PC-9 (cell line): ENCODE measurements at regions not wholly inside any gene's neighbourhood (a gene's known extent, or its start where the extent isn't known, plus 50 kb on each side); places are given as distances from the start of the nearest gene placed in this dataset.

Experiments
- BruUV-seq: library from RNA; stranded (reverse); fragments of 400-500 nt; replicated peaks from 2 replicates; lab custom pipeline; 2021; lab: Mats Ljungman, UMichigan
- CTCF ChIA-PET: fragments of 300-600 bp; sonication (Branson Sonifier 250); formaldehyde crosslinking; loops from one replicate; lab custom pipeline; 2022; ENCODE audit warnings: antibody characterized with exemption; lab: Charles Lee
- POLR2A ChIA-PET: fragments of 300-600 bp; sonication (Branson Sonifier 250); formaldehyde crosslinking; loops from one replicate; lab custom pipeline; 2022; ENCODE audit warnings: antibody characterized with exemption; ENCODE audit not compliant: unreplicated experiment; lab: Charles Lee
- DNase-seq, 2 experiments: peaks; one replicate each; pipeline versions ENCODE4 v3.0.0 to v3.0.0-alpha.2; 2015 to 2022; ENCODE audit warnings: mixed read lengths in 1 of 2
- H2AFZ ChIP-seq: fragments of 200-600 bp; sonication (generic); 2 replicates; pipeline ENCODE4 v1.8.1; 2017; ENCODE audit warnings: antibody characterized with exemption
- H3F3A ChIP-seq: fragments of 200-600 bp; sonication (generic); 2 replicates; pipeline ENCODE4 v1.8.1; 2017; ENCODE audit warnings: antibody characterized with exemption, mild to moderate bottlenecking, low read depth; ENCODE audit not compliant: insufficient read depth
- H3K27ac ChIP-seq: fragments of 200-600 bp; sonication (generic); 2 replicates; pipeline ENCODE4 v1.6.1; 2016; ENCODE audit warnings: mixed run types
- H3K27me3 ChIP-seq: fragments of 200-600 bp; sonication (generic); 2 replicates; pipeline ENCODE4 v1.6.1; 2016; ENCODE audit warnings: low read depth, mixed run types; ENCODE audit not compliant: insufficient read depth
- H3K36me3 ChIP-seq: fragments of 200-600 bp; sonication (generic); 2 replicates; pipeline ENCODE4 v1.6.1; 2016; ENCODE audit warnings: low read depth, mixed run types
- H3K4me1 ChIP-seq: fragments of 200-600 bp; sonication (generic); replicated peaks from 2 replicates; pipeline ENCODE4 v1.6.1; 2016; ENCODE audit warnings: mixed run types; ENCODE audit not compliant: insufficient read depth
- H3K4me2 ChIP-seq: fragments of 200-600 bp; sonication (generic); 2 replicates; pipeline ENCODE4 v1.6.1; 2017; ENCODE audit warnings: mixed run types
- H3K4me3 ChIP-seq: fragments of 200-600 bp; sonication (generic); 2 replicates; pipeline ENCODE4 v1.6.1; 2016; ENCODE audit warnings: mixed run types
- H3K79me2 ChIP-seq: fragments of 200-600 bp; sonication (generic); 2 replicates; pipeline ENCODE4 v1.6.1; 2017; ENCODE audit warnings: low read depth, mixed run types
- H3K9me2 ChIP-seq: fragments of 200-600 bp; sonication (generic); 2 replicates; pipeline ENCODE4 v1.8.1; 2017; ENCODE audit warnings: mild to moderate bottlenecking; ENCODE audit not compliant: insufficient read depth
- H3K9me3 ChIP-seq: fragments of 200-600 bp; sonication (generic); 2 replicates; pipeline ENCODE4 v1.8.1; 2016; ENCODE audit warnings: low read depth; ENCODE audit not compliant: insufficient read depth
- H4K20me1 ChIP-seq: fragments of 200-600 bp; sonication (generic); 2 replicates; pipeline ENCODE4 v1.8.1; 2017; ENCODE audit not compliant: insufficient read depth
- EZH2 ChIP-seq: fragments of 200-600 bp; sonication (generic); IDR thresholded peaks from 2 replicates; pipeline ENCODE4 v1.8.0; 2017; ENCODE audit warnings: antibody characterized with exemption, low read depth
- intact Hi-C: fragments of 100-400 bp; cut with micrococcal nuclease; formaldehyde crosslinking; loops from one replicate; pipeline ENCODE4 v1.10.0; 2022; ENCODE audit not compliant: unreplicated experiment
- TF ChIP-seq, protein P1 (sequence below): fragments of 200-600 bp; sonication (generic); conservative IDR thresholded peaks from 2 replicates; pipeline ENCODE4 v1.6.1; 2017; ENCODE audit warnings: mixed run types, antibody characterized with exemption, mild to moderate bottlenecking, moderate library complexity

DNA sequence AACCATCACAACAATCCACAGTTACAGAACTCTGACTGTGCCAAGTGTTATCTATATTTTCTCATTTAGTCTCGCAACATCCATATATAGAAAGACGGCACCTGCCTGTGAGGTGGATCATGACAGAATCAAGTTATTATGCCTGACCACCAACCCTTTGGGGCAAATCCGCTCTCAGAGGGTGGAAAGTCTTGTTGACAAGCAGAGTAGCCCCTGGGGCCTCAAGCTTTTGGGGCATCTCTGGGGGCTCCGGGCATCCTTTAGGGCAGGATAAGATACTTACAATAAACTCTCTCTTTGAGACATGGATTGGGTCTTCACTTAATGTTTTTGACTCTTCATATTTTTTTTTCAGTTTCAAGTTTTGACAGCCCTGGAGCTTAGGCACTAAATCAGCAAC lies 150.5 kb upstream of the NAV2 start:
- BruUV-seq, result no TSS peak
- Histone ChIP-seq H3K79me2 (no peaks in the 10 kb centered on the region), H3K9me3 (no peaks in the 10 kb centered on the region), H3K4me1 (no peaks in the 10 kb centered on the region), H2AFZ (no peak overlapping the region), H3K27ac (no peak overlapping the region), H3K36me3 (no peaks in the 10 kb centered on the region), H3K4me2 (no peak overlapping the region), H3K9me2 (no peaks in the 10 kb centered on the region), H4K20me1 (no peaks in the 10 kb centered on the region), H3K27me3 (no peaks in the 10 kb centered on the region), H3K4me3 (no peak overlapping the region), H3F3A (no peaks in the 10 kb centered on the region; the same call in 1 of the 2 replicates)
- TF ChIP-seq, protein P1, sequence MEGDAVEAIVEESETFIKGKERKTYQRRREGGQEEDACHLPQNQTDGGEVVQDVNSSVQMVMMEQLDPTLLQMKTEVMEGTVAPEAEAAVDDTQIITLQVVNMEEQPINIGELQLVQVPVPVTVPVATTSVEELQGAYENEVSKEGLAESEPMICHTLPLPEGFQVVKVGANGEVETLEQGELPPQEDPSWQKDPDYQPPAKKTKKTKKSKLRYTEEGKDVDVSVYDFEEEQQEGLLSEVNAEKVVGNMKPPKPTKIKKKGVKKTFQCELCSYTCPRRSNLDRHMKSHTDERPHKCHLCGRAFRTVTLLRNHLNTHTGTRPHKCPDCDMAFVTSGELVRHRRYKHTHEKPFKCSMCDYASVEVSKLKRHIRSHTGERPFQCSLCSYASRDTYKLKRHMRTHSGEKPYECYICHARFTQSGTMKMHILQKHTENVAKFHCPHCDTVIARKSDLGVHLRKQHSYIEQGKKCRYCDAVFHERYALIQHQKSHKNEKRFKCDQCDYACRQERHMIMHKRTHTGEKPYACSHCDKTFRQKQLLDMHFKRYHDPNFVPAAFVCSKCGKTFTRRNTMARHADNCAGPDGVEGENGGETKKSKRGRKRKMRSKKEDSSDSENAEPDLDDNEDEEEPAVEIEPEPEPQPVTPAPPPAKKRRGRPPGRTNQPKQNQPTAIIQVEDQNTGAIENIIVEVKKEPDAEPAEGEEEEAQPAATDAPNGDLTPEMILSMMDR, result no peak
- no peak for TF ChIP-seq EZH2
- DNase-seq, result peak in 1 of 2 experiments; percentile 31
- intact Hi-C loops, result loop anchor here (5.0 kb wide), 1 partner anchor 790 kb away; no protein-coding TSS in a partner anchor
- POLR2A ChIA-PET, result no interaction called here
- CTCF ChIA-PET, result interaction anchor here (1.2 kb wide), 1 partner anchor 174 kb away, joined by 3 read pairs; no protein-coding TSS in a partner anchor

DNA sequence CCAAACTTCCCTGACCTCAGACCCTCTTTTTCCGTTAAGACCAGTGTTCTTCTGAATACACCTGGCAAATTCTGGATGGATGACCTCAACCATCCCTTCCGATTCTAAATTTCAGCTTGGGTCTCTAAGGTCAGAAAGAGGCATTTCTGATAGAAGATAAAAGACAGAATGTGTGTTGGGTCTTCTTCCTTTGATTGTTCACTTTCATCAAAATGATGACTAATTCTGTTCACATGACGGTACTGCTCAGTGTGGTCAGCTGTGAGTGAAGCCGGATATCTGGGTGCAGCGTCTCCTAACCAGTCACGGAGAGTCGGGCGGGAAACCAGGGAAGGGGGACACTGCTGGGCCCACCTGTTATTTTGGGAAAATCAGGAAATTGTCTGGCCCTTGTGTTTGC lies 151.6 kb upstream of the NAV2 start:
- Histone ChIP-seq H3K4me2 (no peak overlapping the region), H3K4me1 (no peaks in the 10 kb centered on the region), H2AFZ (no peak overlapping the region), H3K36me3 (no peaks in the 10 kb centered on the region), H3K9me3 (no peaks in the 10 kb centered on the region), H3K27me3 (no peaks in the 10 kb centered on the region), H4K20me1 (no peaks in the 10 kb centered on the region), H3K4me3 (no peak overlapping the region), H3K9me2 (no peaks in the 10 kb centered on the region), H3F3A (no peaks in the 10 kb centered on the region; the same call in 1 of the 2 replicates), H3K79me2 (no peaks in the 10 kb centered on the region), H3K27ac (no peak overlapping the region)
- no peak for TF ChIP-seq EZH2
- TF ChIP-seq, protein P1, result no peak
- POLR2A ChIA-PET, result interaction anchor here (0.5 kb wide), 1 partner anchor 12 kb away, joined by 3 read pairs; no protein-coding TSS in a partner anchor
- BruUV-seq, result no TSS peak
- CTCF ChIA-PET, result interaction anchor here (0.5 kb wide), 1 partner anchor 283 kb away, joined by 4 read pairs; no protein-coding TSS in a partner anchor
- intact Hi-C loops, result loop anchor here (5.0 kb wide), 1 partner anchor 791 kb away; no protein-coding TSS in a partner anchor
- peak in 1 of 2 experiments; percentile 12 for DNase-seq

DNA sequence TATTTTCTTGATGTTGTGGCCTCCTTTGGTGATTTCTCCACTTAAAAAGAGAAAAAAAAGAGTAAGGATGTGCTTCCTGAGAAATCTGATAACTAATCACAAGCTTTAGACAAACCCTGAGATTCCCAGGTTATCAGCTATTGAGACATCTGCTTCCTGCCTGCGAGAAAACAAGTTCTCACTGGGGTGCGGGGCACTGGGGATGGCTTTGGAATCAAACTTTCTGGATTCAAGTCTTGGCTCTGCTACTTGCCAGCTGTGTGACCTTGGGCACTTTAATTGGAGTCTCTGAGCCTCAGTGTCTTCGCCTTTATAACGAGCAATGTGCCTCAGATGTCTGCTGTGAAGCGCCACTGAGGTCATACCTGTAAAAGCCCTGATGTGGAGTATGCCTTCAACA lies 152.5 kb upstream of the NAV2 start:
- Histone ChIP-seq H3K4me3 (no peak overlapping the region), H3K9me2 (no peaks in the 10 kb centered on the region), H3K9me3 (no peaks in the 10 kb centered on the region), H3F3A (no peaks in the 10 kb centered on the region; the same call in 1 of the 2 replicates), H3K79me2 (no peaks in the 10 kb centered on the region), H3K27me3 (no peaks in the 10 kb centered on the region), H3K27ac (no peak overlapping the region), H3K36me3 (no peaks in the 10 kb centered on the region), H3K4me1 (no peaks in the 10 kb centered on the region), H4K20me1 (no peaks in the 10 kb centered on the region), H2AFZ (no peak overlapping the region), H3K4me2 (no peak overlapping the region)
- DNase-seq, result peak in 1 of 2 experiments; percentile 8
- ChIA-PET POLR2A (interaction anchor here (0.5 kb wide), 1 partner anchor 283 kb away, joined by 3 read pairs; no protein-coding TSS in a partner anchor), CTCF (interaction anchor here (0.5 to 0.9 kb wide), 3 partner anchors 128 to 488 kb away, joined by 4 to 5 read pairs (median 5); no protein-coding TSS in a partner anchor)
- intact Hi-C loops, result loop anchor here (5.0 kb wide), 1 partner anchor 792 kb away; no protein-coding TSS in a partner anchor
- no TSS peak for BruUV-seq
- TF ChIP-seq, protein P1, result no peak
- TF ChIP-seq EZH2, result no peak
